SKM-1 (cell line): ENCODE measurements at regions not wholly inside any gene's neighbourhood (a gene's known extent, or its start where the extent isn't known, plus 50 kb on each side); places are given as distances from the start of the nearest gene placed in this dataset.

Source experiments
- DNase-seq: peaks from one replicate; lab custom pipeline; 2025; ENCODE audit not compliant: unreplicated experiment; lab: John Stamatoyannopoulos, UW

DNA sequence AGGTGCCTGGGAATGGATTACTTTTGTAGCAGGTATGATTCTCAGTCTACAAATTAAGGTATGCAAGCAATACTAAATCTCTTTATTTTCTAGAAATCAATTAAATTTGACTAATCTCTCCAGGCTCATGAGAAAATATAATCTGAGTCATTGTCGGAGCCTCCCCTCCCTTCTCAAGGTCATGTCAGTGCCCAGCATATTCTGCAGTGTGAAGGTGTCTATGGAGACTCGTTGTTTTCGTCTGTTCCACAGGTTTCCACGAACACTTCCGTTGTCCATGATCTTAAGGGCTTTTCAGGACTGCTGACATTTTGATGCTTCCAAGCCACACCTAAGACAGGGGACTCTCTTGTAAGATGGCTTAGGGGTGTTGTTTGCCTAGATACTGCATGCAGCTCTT lies 56.6 kb upstream of the SCOC start:
- no peak for DNase-seq

- no peak for DNase-seq
These were observed 57.5 kb upstream of the SCOC start for GRCh38 chr4:140315970-140316369.

- no peak for DNase-seq
These were observed 58.0 kb upstream of the SCOC start for GRCh38 chr4:140315438-140315837.

- DNase-seq: no peak
These were observed 58.4 kb upstream of the SCOC start for GRCh38 chr4:140315019-140315418.

- DNase-seq: no peak
These were observed 61.3 kb upstream of the SCOC start for GRCh38 chr4:140312100-140312499.

DNA sequence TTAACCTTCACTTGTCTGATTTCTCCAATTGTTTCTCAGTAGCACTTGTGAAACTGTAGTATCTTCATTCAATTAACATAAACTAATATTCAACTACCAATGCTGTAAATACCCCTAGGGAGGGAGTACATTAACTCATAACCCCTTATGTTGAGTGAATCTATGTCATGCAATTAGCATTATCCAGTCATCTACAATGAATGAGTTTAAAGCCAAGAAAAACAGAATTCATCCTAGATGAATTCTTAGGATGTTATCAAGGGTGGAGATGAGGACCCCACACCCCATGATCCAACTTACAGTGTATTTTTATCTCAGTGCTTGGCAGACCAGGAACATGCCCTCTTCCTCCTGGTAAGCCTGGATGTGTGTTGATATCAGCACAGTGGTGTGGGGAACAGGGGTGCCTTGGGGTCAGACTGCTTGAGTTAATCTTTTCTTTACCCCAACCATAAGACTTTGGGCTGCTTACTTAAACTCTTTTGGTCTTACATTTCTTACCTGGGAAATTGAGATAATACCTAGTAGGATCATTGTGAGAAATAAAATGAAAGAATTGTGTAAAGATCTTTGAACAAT lies 62.1 kb upstream of the SCOC start:
- DNase-seq: no peak

GRCh38 chr4:140309124-140309870 lies 64.1 kb upstream of the SCOC start:
- DNase-seq: no peak

- DNase-seq: no peak
These were observed 64.9 kb upstream of the SCOC start for GRCh38 chr4:140308366-140309123.

DNA sequence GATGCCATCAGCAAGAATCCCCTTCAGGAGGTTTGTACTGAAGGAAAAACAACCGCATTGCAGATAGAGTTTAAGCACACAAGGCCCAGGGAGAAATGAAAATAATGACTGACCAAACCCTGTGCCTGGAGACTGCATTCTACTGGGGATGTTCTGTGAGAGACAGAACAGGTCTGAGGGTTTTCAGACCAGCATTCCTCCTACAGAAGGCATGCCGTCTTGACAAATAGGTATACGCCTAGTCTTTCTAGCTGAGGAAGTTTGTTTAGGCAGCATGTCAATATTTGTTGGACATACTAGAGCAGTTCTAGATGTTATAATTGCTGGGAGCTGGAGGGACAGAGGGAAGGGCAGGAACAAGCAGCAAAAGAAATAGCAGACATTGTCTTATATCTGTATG lies 68.4 kb upstream of the SCOC start:
- DNase-seq: no peak

DNA sequence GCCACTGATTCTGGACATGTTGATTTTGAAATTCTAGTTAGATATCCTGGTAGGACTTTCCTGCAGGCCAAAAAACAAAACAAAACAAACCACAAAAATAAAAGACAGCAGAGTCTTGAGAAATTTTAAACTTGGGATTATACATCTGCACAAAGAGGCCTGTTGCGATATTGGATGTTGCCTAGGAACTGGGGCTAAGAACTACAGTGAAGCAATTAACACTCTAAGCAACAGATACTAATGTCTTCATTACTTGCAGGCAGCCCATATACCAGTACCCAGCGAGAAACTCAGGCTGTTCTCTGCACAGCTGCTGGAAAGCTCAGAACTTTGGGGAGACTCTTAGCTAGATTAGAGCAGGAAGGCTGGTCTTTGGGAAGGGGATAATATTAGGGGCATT lies 69.1 kb upstream of the SCOC start:
- DNase-seq: no peak

- no peak for DNase-seq
These were observed 71.1 kb upstream of the SCOC start for GRCh38 chr4:140302151-140302859.

GRCh38 chr4:140300271-140300970 lies 73.0 kb upstream of the SCOC start:
- no peak for DNase-seq

- DNase-seq: no peak
These were observed 75.4 kb upstream of the SCOC start for GRCh38 chr4:140298001-140298400.

GRCh38 chr4:140297221-140297570 lies 76.2 kb upstream of the SCOC start:
- DNase-seq: no peak

DNA sequence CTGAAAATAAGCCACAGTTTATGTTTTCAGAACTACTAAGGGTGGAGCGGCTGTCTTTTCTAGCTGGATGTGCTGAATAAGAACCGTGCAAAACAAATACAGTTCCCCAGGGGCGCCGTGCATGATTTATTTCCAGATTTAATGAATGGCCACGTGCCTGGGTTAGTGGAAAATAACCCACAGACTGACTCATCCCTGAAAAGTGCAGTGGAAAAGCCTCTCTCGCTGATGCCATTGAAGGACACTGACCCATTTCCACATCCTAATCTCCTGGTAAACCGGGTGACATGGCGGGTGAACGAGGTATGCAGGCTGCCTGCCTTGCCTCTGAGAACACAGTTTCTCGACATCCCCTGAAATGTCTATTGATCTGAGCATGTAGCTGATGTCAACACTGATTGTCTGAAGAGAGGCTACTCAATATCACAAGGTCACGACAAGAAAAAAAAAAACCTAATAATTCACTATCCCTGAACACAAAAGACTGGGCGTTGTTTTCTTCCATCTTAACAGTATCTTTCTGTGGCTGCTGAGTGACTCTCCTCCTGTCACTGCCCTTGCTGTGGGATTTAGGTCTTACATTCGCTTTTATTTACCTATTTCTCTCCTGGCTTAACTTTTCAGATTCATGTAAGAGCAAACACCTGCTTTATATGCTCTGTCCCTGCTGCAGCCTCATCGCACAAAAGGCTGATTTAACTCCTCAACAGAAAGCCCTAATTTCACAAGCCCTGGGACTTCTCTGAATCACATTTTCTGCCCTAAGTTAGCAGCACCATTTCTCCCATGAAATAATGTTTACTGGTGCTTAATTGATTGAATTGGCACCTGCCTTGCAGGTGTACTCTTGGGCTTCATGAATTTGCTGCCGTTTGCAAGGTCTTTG lies 76.9 kb upstream of the SCOC start:
- no peak for DNase-seq

GRCh38 chr4:140293979-140294378 lies 79.5 kb upstream of the SCOC start:
- no peak for DNase-seq

DNA sequence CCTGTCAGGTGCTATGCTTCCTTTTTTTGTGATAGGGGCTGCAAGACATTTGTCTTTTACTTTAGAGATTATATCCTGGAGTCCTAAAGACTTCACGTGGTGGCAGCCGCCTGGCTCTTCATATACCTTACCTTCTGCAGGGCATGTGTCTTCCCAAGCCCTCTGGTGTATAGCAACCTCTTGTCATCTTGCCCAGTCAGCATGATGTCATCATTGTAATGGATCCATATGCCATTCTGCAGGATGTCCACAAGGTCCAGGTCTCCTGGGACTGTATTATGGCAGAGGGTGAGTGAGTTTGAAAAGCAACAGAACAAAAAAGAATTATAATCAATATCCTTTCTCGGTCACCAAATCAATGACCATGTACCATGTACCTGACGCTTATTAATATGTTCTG lies 82.2 kb upstream of the SCOC start:
- DNase-seq: no peak

DNA sequence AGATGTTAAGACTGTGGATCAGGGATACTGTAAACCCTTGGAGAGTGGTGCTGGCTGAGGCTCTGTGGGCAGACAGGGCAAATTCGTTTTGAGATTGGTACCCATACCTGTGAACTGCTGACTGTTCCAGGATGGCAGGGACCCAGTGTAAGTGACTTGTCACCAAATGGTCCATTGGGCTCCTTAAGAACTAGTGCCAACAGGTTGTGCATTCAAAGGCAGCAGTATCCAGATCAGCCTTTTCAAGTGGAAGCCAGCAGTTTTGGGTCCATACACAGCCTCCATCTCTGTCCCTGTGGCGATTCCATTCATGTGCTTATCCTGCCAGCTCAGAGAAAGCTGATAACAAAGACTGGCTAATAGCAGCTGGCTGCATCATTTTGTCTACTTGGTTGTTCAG lies 84.0 kb upstream of the SCOC start:
- DNase-seq: no peak

- DNase-seq: no peak
These were observed 87.0 kb upstream of the SCOC start for GRCh38 chr4:140286456-140286855.

- DNase-seq: no peak
These were observed 89.0 kb upstream of the SCOC start for GRCh38 chr4:140284456-140284855.
